Natural killer cell (primary cell): ENCODE measurements at regions not wholly inside any gene's neighbourhood (a gene's known extent, or its start where the extent isn't known, plus 50 kb on each side); places are given as distances from the start of the nearest gene placed in this dataset.

Experiments used
- ATAC-seq, 3 donors: fragments of 150-1000 bp in 2 of 3; fragments of 200-7000 bp in 1 of 3; cut with Tn5 transposase; 1 replicate in 1 of 3; 2 replicates in 2 of 3; pipeline ENCODE4 v1.10.0; 2021; ENCODE audit warnings: mild to moderate bottlenecking in 2 of 3, moderate library complexity in 2 of 3
- DNase-seq, 2 donors: peaks; one replicate each; pipeline versions ENCODE4 v3.0.0 to v3.0.0-alpha.2; 2013 to 2021; ENCODE audit warnings: mixed read lengths in 1 of 2
- H3K27ac ChIP-seq: one replicate; pipeline ENCODE4 v1.5.1; 2013; ENCODE audit warnings: mild to moderate bottlenecking, low read length
- H3K27me3 ChIP-seq: one replicate; pipeline ENCODE4 v1.6.1; 2013; ENCODE audit warnings: low read length; ENCODE audit not compliant: control insufficient read depth, insufficient read depth
- H3K36me3 ChIP-seq: one replicate; pipeline ENCODE4 v1.6.1; 2013; ENCODE audit warnings: low read length; ENCODE audit not compliant: control insufficient read depth, insufficient read depth
- H3K4me1 ChIP-seq: one replicate; pipeline ENCODE4 v1.6.1; 2013; ENCODE audit warnings: low read length; ENCODE audit not compliant: control insufficient read depth, insufficient read depth
- H3K4me3 ChIP-seq: one replicate; pipeline ENCODE4 v1.5.1; 2013; ENCODE audit warnings: low read length
- H3K9me3 ChIP-seq: one replicate; pipeline ENCODE4 v1.6.1; 2013; ENCODE audit warnings: low read length; ENCODE audit not compliant: control insufficient read depth, insufficient read depth
- H3K27ac Mint-ChIP-seq, 2 donors: one replicate each; pipeline ENCODE4 v1.8.0; 2022; ENCODE audit warnings: mild to moderate bottlenecking in 2 of 2, mixed read lengths in 2 of 2, moderate library complexity in 1 of 2
- H3K27me3 Mint-ChIP-seq, 2 donors: one replicate each; pipeline ENCODE4 v1.8.0; 2022; ENCODE audit warnings: low read depth in 2 of 2, mixed read lengths in 2 of 2
- H3K36me3 Mint-ChIP-seq: one replicate; pipeline ENCODE4 v1.8.0; 2022; ENCODE audit warnings: mixed read lengths
- H3K4me1 Mint-ChIP-seq, 2 donors: one replicate each; pipeline ENCODE4 v1.8.0; 2022; ENCODE audit warnings: mixed read lengths in 2 of 2
- H3K4me3 Mint-ChIP-seq: one replicate; pipeline ENCODE4 v1.8.0; 2022; ENCODE audit warnings: mild to moderate bottlenecking, moderate library complexity, mixed read lengths
- H3K9me3 Mint-ChIP-seq, 2 donors: one replicate each; pipeline ENCODE4 v1.8.0; 2022; ENCODE audit warnings: mixed read lengths in 2 of 2
- WGBS: methylation state at CpG from one replicate; pipeline ENCODE4 v1.1.7; 2013; ENCODE audit warnings: missing lambda C conversion rate; ENCODE audit not compliant: insufficient coverage; 5-methylcytosine and 5-hydroxymethylcytosine counted together
- intact Hi-C: fragments of 100-400 bp; cut with micrococcal nuclease; formaldehyde crosslinking; loops from one replicate; pipeline ENCODE4 v1.14.2; 2022
- TF ChIP-seq, protein P1 (sequence below): fragments of 200-600 bp; IDR thresholded peaks from one replicate; pipeline ENCODE4 v1.8.0; 2022; ENCODE audit warnings: antibody characterized with exemption

DNA sequence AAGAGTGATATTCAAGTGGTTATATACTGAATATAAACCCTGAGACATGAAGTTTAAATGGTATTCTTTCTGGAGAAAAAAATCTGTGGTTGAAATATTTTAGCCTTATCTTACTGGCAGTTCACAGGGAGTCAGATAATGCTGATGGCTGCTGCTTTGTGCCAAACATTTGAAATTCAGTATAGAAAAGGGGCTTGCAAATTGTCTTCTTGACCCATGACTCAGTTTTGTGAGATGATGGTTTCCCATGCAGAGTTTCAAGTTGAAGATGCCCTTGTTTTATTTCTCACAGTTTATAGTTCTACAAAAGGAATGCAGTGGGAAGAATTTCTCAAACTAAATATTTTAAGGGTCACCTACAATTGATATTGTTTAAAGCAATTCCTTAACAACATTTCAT lies 251.1 kb upstream of the MEOX2 start:
- H3K4me3 Mint-ChIP-seq = no peak overlapping the region
- no peaks in the 10 kb centered on the region for H3K4me1 Mint-ChIP-seq
- DNase-seq (no peak), ATAC-seq (no peak)
- no peaks in the 10 kb centered on the region for H3K9me3 ChIP-seq
- TF ChIP-seq, protein P1, sequence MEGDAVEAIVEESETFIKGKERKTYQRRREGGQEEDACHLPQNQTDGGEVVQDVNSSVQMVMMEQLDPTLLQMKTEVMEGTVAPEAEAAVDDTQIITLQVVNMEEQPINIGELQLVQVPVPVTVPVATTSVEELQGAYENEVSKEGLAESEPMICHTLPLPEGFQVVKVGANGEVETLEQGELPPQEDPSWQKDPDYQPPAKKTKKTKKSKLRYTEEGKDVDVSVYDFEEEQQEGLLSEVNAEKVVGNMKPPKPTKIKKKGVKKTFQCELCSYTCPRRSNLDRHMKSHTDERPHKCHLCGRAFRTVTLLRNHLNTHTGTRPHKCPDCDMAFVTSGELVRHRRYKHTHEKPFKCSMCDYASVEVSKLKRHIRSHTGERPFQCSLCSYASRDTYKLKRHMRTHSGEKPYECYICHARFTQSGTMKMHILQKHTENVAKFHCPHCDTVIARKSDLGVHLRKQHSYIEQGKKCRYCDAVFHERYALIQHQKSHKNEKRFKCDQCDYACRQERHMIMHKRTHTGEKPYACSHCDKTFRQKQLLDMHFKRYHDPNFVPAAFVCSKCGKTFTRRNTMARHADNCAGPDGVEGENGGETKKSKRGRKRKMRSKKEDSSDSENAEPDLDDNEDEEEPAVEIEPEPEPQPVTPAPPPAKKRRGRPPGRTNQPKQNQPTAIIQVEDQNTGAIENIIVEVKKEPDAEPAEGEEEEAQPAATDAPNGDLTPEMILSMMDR = no peak
- intact Hi-C loops = no loop called here
- no peaks in the 10 kb centered on the region for H3K27me3 Mint-ChIP-seq
- no peak overlapping the region for H3K27ac Mint-ChIP-seq
- no peaks in the 10 kb centered on the region for H3K36me3 ChIP-seq
- H3K9me3 Mint-ChIP-seq = peaks cover 0 to 4% of the 10 kb centered on the region in 2 donors
- no peaks in the 10 kb centered on the region for H3K36me3 Mint-ChIP-seq
- H3K27me3 ChIP-seq = no peaks in the 10 kb centered on the region
- no peak overlapping the region for H3K27ac ChIP-seq
- no peaks in the 10 kb centered on the region for H3K4me1 ChIP-seq
- no peak overlapping the region for H3K4me3 ChIP-seq

- no peak overlapping the region for H3K27ac Mint-ChIP-seq
- H3K27me3 ChIP-seq = no peaks in the 10 kb centered on the region
- TF ChIP-seq, protein P1 = no peak
- no peak for ATAC-seq
- no peak overlapping the region for H3K27ac ChIP-seq
- intact Hi-C loops = no loop called here
- no peaks in the 10 kb centered on the region for H3K4me1 ChIP-seq
- H3K27me3 Mint-ChIP-seq = no peaks in the 10 kb centered on the region
- no peaks in the 10 kb centered on the region for H3K36me3 ChIP-seq
- no peak for DNase-seq
- H3K9me3 Mint-ChIP-seq = peaks cover 0 to 4% of the 10 kb centered on the region in 2 donors
- H3K9me3 ChIP-seq = no peaks in the 10 kb centered on the region
- H3K4me3 ChIP-seq = no peak overlapping the region
- WGBS = 91% methylated on average over 2 of the region's 2 CpGs
- H3K4me3 Mint-ChIP-seq = no peak overlapping the region
- no peaks in the 10 kb centered on the region for H3K4me1 Mint-ChIP-seq
- H3K36me3 Mint-ChIP-seq = no peaks in the 10 kb centered on the region
These were observed 250.5 kb upstream of the MEOX2 start for GRCh38 chr7:15936991-15937390.

GRCh38 chr7:15932318-15932717 lies 245.8 kb upstream of the MEOX2 start:
- Histone ChIP-seq H3K27ac (no peak overlapping the region), H3K4me1 (no peaks in the 10 kb centered on the region), H3K9me3 (no peaks in the 10 kb centered on the region), H3K27me3 (no peaks in the 10 kb centered on the region), H3K4me3 (no peak overlapping the region), H3K36me3 (no peaks in the 10 kb centered on the region)
- ATAC-seq = no peak
- peaks cover 8 to 10% of the 10 kb centered on the region in 2 donors for H3K9me3 Mint-ChIP-seq
- no peak for DNase-seq
- no peak overlapping the region for H3K4me3 Mint-ChIP-seq
- no peaks in the 10 kb centered on the region for H3K4me1 Mint-ChIP-seq
- intact Hi-C loops = no loop called here
- WGBS = 90% methylated on average over 1 of the region's 1 CpG
- H3K27ac Mint-ChIP-seq = no peak overlapping the region
- TF ChIP-seq, protein P1 = no peak
- peaks cover 5% of the 10 kb centered on the region for H3K36me3 Mint-ChIP-seq
- H3K27me3 Mint-ChIP-seq = no peaks in the 10 kb centered on the region

DNA sequence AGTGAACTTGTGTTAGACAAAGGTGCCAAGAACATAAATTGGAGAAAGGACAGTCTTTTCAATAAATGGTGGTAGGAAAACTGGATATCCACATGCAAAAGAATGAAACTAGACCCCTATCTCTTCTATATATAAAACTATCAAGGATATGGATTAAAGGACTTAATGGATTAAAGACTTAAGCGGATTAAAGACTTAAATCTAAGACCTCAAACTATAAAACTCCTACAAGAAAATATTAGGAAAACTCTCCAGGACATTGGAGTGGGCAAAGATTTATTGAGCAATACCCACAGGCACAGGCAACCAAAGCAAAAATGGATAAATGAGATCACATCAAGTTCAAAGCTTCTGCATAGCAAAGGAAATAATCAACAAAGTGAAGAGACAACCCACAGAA lies 242.9 kb upstream of the MEOX2 start:
- H3K9me3 Mint-ChIP-seq = peaks cover 13 to 16% of the 10 kb centered on the region in 2 donors
- no peak overlapping the region for H3K4me3 Mint-ChIP-seq
- no peak overlapping the region for H3K27ac ChIP-seq
- H3K27me3 Mint-ChIP-seq = no peaks in the 10 kb centered on the region
- H3K27ac Mint-ChIP-seq = no peak overlapping the region
- peaks cover 2% of the 10 kb centered on the region for H3K9me3 ChIP-seq
- H3K27me3 ChIP-seq = no peaks in the 10 kb centered on the region
- no peaks in the 10 kb centered on the region for H3K36me3 ChIP-seq
- H3K4me1 ChIP-seq = no peaks in the 10 kb centered on the region
- ATAC-seq (no peak), DNase-seq (no peak)
- H3K36me3 Mint-ChIP-seq = peaks cover 5% of the 10 kb centered on the region
- H3K4me1 Mint-ChIP-seq = no peaks in the 10 kb centered on the region
- no peak overlapping the region for H3K4me3 ChIP-seq
- intact Hi-C loops = no loop called here
- TF ChIP-seq, protein P1 = no peak
- no CpG with 5 or more reads among the region's 1 CpG for WGBS
